AG09319 (cell line): ENCODE measurements at regions not wholly inside any gene's neighbourhood (a gene's known extent, or its start where the extent isn't known, plus 50 kb on each side); places are given as distances from the start of the nearest gene placed in this dataset.

Source experiments
- DNase-seq: peaks from one replicate; pipeline ENCODE4 v3.0.0-alpha.2; 2010; ENCODE audit warnings: low read depth; ENCODE audit errors: extremely low read depth
- TF ChIP-seq, protein P1 (sequence below): IDR thresholded peaks from 2 replicates; pipeline ENCODE4 v1.5.1; 2011; ENCODE audit warnings: low read depth, mild to moderate bottlenecking, inconsistent platforms, low read length, moderate library complexity

DNA sequence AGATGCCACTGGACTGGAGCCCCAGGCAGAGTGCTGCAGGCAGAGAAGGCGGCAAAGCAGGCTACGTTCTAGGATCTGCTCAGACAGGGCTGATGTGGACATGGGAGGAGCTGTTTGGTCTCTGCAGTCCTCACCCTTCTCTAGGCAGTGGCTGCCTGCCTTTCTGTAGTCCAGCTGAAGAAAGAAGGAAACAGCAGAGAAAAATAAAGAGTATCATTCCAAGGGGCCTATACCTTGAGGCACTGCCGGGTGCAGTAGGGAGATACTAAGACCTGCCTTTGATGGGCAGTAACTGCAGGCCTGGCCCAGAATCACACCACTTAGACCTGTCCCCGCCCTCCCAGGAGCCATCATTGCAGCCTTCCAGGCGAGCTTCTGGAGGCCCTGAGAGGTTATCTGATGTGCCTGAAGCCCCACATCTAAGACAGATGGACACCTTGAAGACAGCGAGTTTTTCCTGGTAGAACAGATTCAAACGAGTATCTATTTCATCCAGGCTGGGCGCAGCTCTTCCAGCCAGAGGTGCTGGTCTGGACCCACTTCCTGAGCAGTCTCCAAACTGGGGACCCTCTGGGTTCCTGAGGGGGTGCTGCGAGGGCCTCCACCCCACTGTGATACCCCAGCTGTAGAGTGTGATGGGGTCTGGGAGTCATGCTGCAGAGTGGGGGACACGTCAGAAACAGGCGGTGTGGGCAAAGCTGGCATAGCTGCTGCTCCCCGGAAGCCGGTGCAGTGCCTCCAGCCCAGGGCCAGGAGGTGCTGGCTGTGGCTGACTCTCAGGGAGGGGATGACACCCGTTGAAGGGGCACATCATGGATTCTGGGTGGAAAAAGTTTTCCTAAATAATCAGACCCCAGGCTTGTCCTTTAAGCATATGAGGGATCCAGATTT lies 87.3 kb upstream of the OTOS start:
- TF ChIP-seq, protein P1, sequence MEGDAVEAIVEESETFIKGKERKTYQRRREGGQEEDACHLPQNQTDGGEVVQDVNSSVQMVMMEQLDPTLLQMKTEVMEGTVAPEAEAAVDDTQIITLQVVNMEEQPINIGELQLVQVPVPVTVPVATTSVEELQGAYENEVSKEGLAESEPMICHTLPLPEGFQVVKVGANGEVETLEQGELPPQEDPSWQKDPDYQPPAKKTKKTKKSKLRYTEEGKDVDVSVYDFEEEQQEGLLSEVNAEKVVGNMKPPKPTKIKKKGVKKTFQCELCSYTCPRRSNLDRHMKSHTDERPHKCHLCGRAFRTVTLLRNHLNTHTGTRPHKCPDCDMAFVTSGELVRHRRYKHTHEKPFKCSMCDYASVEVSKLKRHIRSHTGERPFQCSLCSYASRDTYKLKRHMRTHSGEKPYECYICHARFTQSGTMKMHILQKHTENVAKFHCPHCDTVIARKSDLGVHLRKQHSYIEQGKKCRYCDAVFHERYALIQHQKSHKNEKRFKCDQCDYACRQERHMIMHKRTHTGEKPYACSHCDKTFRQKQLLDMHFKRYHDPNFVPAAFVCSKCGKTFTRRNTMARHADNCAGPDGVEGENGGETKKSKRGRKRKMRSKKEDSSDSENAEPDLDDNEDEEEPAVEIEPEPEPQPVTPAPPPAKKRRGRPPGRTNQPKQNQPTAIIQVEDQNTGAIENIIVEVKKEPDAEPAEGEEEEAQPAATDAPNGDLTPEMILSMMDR: no peak
- DNase-seq: no peak

DNA sequence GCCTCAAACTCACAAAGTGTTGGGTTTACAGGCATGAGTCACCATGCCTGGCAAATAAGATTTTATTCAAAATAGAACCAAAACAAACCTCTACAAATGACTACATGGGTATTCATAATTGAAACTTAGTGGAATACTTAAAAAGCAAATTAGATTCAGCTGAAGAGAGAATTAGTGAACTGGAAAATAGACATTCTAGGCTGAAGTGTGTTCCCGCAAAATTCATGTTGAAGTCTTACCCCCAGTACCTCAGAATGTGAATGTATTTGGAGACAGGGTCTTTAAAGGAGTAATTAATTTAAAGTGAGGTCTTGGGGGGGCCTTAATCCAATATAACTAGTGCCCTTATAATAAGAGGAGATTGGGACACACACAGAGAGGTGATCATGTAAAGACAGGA lies 88.5 kb upstream of the OTOS start:
- TF ChIP-seq, protein P1: no peak
- DNase-seq: no peak

DNA sequence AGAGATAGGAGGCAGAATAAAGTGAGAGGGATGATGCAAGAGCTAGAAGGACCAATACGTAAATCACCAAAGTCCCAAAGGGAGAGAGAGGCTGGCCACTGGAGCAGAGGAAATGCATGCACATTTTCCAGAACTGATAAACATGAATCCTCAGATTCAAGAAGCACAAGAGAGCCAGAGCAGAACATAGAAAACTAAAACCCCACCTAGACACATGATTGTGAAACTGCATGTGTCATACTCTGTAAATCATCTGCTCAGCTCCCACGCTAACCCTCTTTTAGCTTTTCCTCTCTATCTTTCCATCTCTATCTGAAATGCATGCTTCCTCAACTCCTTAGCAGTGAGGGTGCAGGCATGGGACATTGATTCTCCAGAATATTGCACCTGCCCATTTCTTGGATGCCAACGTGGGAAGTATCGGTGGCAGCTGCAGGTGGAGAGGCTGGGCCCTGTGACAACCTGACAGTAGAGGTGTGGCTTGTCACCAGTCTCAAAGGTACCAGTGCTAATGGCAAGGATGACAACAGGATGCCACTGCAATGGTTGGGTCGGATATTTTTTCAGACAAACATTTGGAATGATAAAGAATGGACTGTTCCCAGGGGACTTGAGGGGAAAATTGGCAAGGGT lies 89.3 kb upstream of the OTOS start:
- DNase-seq: no peak
- TF ChIP-seq, protein P1: no peak

DNA sequence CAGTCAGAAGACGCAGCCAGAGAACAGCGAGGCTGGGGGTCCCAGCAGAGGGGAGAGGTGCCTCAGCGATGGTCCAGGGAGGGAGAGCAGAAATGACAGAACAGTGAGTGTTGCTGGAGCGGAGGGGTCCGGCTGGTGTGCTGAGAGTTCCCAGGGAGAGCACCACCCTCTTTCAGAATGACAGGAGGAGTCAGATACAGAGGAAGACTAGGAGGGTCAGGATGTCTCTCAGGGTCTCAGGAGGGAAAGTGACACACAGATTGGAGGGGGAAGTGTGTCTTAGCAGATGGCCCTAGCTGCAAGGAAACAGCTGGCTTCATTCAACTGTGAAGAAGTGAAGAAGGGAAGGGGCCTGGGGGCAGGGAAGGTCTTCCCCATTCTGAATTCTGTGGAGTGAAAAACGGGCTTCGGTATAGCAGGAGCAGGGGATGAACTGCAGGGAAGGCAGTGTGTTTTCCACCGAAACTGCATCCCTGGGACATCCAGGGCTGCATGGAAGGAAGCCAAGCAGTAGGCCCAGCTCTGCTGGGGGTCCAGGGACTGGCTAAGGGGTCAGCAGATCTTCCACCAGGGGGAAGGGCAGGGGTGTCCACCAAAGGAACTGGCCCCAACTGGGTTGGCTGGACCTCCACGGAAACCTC lies 90.0 kb upstream of the OTOS start:
- no peak for DNase-seq
- TF ChIP-seq, protein P1: no peak

DNA sequence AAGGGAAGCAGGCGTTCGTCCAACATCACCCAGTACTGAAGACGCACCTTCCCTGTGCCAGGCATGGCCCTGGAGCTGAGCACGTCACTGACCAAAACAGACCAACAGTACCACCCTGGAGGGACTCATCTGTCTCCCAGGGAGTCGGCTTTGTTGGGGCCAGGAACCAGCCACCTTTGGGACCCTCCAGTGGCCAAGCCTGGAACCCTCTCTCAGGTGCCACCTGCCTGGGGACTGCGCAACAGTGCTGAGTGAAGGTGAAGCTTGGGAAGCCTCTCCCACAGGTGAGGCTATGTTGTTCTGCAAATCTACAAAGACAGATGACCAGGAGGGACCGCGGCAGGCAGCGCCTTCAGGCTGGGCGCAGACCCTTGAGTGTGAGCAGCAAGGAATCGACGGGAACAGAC lies 91.4 kb upstream of the OTOS start:
- DNase-seq: no peak

DNA sequence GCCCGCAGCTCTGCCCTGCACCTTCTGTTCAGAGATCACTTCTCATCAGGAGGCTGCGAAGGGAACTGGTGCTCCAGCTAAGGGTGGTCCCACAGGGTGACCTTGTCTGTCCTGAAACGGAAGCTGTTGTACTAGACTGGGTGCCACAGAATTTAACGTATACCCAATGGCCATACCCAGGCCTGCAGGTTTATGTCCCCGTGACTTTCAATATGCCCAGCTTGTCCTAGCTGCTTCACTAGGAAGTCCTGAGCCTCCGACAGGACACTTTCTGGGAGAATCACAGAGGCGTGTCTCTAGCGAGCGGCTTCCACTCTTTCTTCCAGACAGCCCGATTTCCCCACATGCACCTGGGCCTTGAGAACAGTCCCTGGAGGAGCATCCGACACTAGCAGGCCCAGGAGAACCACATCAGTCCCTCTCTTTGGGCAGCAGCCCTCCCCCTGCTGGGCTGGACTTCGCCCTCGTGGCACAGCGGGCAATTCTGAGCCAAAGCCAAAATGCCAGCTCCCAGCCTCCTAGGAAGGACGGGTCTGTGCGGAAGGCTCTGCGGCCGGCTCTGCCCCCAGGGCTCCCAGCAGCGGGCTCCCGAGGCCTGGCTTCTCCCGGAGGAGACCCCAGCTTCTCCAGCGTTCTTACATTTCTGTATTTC lies 91.9 kb upstream of the OTOS start:
- TF ChIP-seq, protein P1: no peak
- DNase-seq: no peak

More for the DNA sequence above, 91.4 kb upstream of the OTOS start:
- TF ChIP-seq, protein P1: no peak
